ENCODE measurements at regions not wholly inside any gene's neighbourhood (a gene's known extent, or its start where the extent isn't known, plus 50 kb on each side); places are given as distances from the start of the nearest gene placed in this dataset.

DNA sequence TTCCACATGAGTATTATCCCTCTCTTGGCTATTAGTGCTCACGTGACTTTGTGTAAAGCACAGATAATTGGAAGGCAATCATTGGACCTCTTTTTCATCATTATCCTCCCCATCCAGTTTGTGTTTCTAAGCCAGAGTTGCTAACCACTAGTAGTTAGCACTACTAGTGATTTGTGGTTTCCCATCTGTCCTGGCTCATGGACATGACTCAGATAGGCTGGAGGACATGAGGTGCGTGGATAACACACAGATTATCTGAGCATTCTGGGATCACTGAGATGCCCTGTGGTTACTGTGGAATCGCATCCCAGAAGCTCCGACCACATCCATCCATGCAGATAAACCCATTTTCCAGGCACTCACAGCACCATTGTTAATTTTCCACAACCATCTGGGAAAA is 123.8 kb upstream of the NAA20 start:
- H3K36me3 ChIP-seq (ENCODE audit: control insufficient read depth, insufficient read depth, low read length): no peaks in the 10 kb centered on the region

DNA sequence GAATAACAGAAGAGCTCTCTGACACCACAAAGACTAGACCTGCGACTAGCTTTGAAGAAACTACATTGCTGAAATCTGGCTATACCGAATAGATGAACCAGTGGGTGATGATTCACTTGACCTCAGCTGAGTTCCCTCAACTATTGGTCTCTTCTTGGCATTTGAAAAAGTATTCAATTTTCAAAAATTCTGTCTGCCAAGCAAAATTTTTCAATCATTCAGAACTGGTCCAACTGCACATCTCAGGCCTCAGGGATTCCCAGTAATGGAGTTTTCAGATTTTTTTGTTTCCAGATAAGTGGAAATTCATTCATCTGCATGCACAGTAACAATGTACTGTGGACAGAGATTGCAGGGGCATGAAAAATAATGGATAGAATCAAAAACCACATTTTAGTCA is 121.4 kb upstream of the NAA20 start:
- no peaks in the 10 kb centered on the region for H3K4me1 ChIP-seq (ENCODE audit: control insufficient read depth, extremely low read depth, insufficient read depth, low read length)
- no peak overlapping the region for H3K9ac ChIP-seq (ENCODE audit: insufficient read depth, low read length)
- no peaks in the 10 kb centered on the region for H3K36me3 ChIP-seq (ENCODE audit: control insufficient read depth, insufficient read depth, low read length)
- DNase-seq (ENCODE audit: low read depth in 2 of 2): no peak
- H3K27me3 ChIP-seq (ENCODE audit: control insufficient read depth, insufficient read depth, low read length): no peaks in the 10 kb centered on the region
- no peaks in the 10 kb centered on the region for H3K9me3 ChIP-seq (ENCODE audit: control insufficient read depth, insufficient read depth, low read depth, low read length)
- H3K4me3 ChIP-seq (replicated peaks in 1 of 4; ENCODE audit: control extremely low read depth in 1 of 4, insufficient read depth in 1 of 4, low read depth in 3 of 4, low read length in 4 of 4): no peak overlapping the region
- no peaks in the 10 kb centered on the region for H3K79me2 ChIP-seq (ENCODE audit: control insufficient read depth, insufficient read depth, low read length)
- no peak overlapping the region for H3K27ac ChIP-seq (ENCODE audit: insufficient read depth, low read length)
- H3K4me2 ChIP-seq (ENCODE audit: extremely low read depth, insufficient read depth, low read length): no peak overlapping the region
- no peak for TF ChIP-seq CTCF (conservative IDR thresholded peaks at IDR 0.05 in 1 of 2, IDR thresholded peaks at IDR 0.05 in 1 of 2; ENCODE audit: low read depth in 1 of 2, low read length in 2 of 2)
- TF ChIP-seq EZH2 (IDR thresholded peaks at IDR 0.05; ENCODE audit: low read length, missing control alignments): no peak
- no peak overlapping the region for H2AFZ ChIP-seq (ENCODE audit: low read length)
- H4K20me1 ChIP-seq (ENCODE audit: control insufficient read depth, extremely low read depth, insufficient read depth, low read length): no peaks in the 10 kb centered on the region

More for the DNA sequence above, 123.8 kb upstream of the NAA20 start:
- Histone ChIP-seq H3K4me2 (ENCODE audit: extremely low read depth, insufficient read depth, low read length) (no peak overlapping the region), H3K9ac (ENCODE audit: insufficient read depth, low read length) (no peak overlapping the region), H3K4me1 (ENCODE audit: control insufficient read depth, extremely low read depth, insufficient read depth, low read length) (peaks cover 14% of the 10 kb centered on the region), H4K20me1 (ENCODE audit: control insufficient read depth, extremely low read depth, insufficient read depth, low read length) (no peaks in the 10 kb centered on the region), H3K27ac (ENCODE audit: insufficient read depth, low read length) (no peak overlapping the region), H3K27me3 (ENCODE audit: control insufficient read depth, insufficient read depth, low read length) (no peaks in the 10 kb centered on the region), H3K79me2 (ENCODE audit: control insufficient read depth, insufficient read depth, low read length) (no peaks in the 10 kb centered on the region), H3K4me3 (replicated peaks in 1 of 4; ENCODE audit: control extremely low read depth in 1 of 4, insufficient read depth in 1 of 4, low read depth in 3 of 4, low read length in 4 of 4) (no peak overlapping the region), H2AFZ (ENCODE audit: low read length) (no peak overlapping the region), H3K9me3 (ENCODE audit: control insufficient read depth, insufficient read depth, low read depth, low read length) (no peaks in the 10 kb centered on the region)
- TF ChIP-seq EZH2 (IDR thresholded peaks at IDR 0.05; ENCODE audit: low read length, missing control alignments): no peak
- no peak for TF ChIP-seq CTCF (conservative IDR thresholded peaks at IDR 0.05 in 1 of 2, IDR thresholded peaks at IDR 0.05 in 1 of 2; ENCODE audit: low read depth in 1 of 2, low read length in 2 of 2)
- DNase-seq (ENCODE audit: low read depth in 2 of 2): peak in 1 of 2 donors; percentile 62

DNA sequence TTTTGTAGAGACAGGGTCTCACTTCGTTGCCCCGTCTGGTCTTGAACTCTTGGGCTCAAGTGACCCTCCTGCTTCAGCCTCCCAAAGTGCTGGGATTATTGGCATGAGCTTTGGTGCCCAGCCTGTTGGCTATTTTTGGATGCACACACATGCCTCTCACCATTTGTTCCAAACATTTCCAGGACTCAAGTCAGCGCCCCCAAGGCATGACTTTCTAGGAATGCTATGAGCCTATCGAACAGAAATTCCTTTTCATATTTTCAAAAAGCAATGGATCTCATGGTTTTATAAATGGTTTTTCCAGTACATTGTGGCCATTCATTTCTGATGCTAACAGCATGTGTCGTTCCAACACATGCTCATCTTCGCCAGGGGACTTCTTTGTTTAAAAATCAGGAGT is 119.3 kb upstream of the NAA20 start:
- Histone ChIP-seq H3K79me2 (ENCODE audit: control insufficient read depth, insufficient read depth, low read length) (no peaks in the 10 kb centered on the region), H3K9me3 (ENCODE audit: control insufficient read depth, insufficient read depth, low read depth, low read length) (no peaks in the 10 kb centered on the region), H2AFZ (ENCODE audit: low read length) (no peak overlapping the region), H3K4me3 (replicated peaks in 1 of 4; ENCODE audit: control extremely low read depth in 1 of 4, insufficient read depth in 1 of 4, low read depth in 3 of 4, low read length in 4 of 4) (no peak overlapping the region), H3K27me3 (ENCODE audit: control insufficient read depth, insufficient read depth, low read length) (no peaks in the 10 kb centered on the region), H3K36me3 (ENCODE audit: control insufficient read depth, insufficient read depth, low read length) (no peaks in the 10 kb centered on the region), H3K27ac (ENCODE audit: insufficient read depth, low read length) (no peak overlapping the region), H4K20me1 (ENCODE audit: control insufficient read depth, extremely low read depth, insufficient read depth, low read length) (no peaks in the 10 kb centered on the region), H3K4me1 (ENCODE audit: control insufficient read depth, extremely low read depth, insufficient read depth, low read length) (no peaks in the 10 kb centered on the region), H3K9ac (ENCODE audit: insufficient read depth, low read length) (no peak overlapping the region), H3K4me2 (ENCODE audit: extremely low read depth, insufficient read depth, low read length) (no peak overlapping the region)
- no peak for DNase-seq (ENCODE audit: low read depth in 2 of 2)
- TF ChIP-seq EZH2 (IDR thresholded peaks at IDR 0.05; ENCODE audit: low read length, missing control alignments) (no peak), CTCF (conservative IDR thresholded peaks at IDR 0.05 in 1 of 2, IDR thresholded peaks at IDR 0.05 in 1 of 2; ENCODE audit: low read depth in 1 of 2, low read length in 2 of 2) (no peak)
